Endothelial cell of umbilical vein (primary cell): ENCODE measurements at regions not wholly inside any gene's neighbourhood (a gene's known extent, or its start where the extent isn't known, plus 50 kb on each side); places are given as distances from the start of the nearest gene placed in this dataset.

Experiments
- BruUV-seq: library from RNA; stranded (reverse); fragments of 400-500 nt; replicated peaks from 2 replicates; lab custom pipeline; 2021; lab: Mats Ljungman, UMichigan
- CTCF ChIA-PET: fragments of 300-600, 350-600 bp; sonication (Branson Sonifier 250); formaldehyde crosslinking; loops from one replicate; lab custom pipeline; 2021; ENCODE audit warnings: antibody characterized with exemption, inconsistent platforms; lab: Charles Lee
- POLR2A ChIA-PET: fragments of 300-600, 350-600 bp; sonication (Branson Sonifier 250); formaldehyde crosslinking; loops from one replicate; lab custom pipeline; 2021; ENCODE audit warnings: antibody characterized with exemption, inconsistent platforms; lab: Charles Lee
- DNase-seq: peaks from one replicate; pipeline ENCODE4 v3.0.0-alpha.2; 2011; ENCODE audit warnings: low read depth, low spot score
- FAIRE-seq: peaks from 2 replicates; lab custom pipeline; 2011; peaks lifted over from hg19 to GRCh38; lab: Jason Lieb, UNC
- H2AFZ ChIP-seq: 2 replicates; pipeline ENCODE4 v1.6.0; 2012; ENCODE audit warnings: low read depth, low read length, control low read depth, inconsistent platforms
- H3K27ac ChIP-seq: 2 replicates; pipeline ENCODE4 v1.5.1; 2011; ENCODE audit warnings: low read depth, mild to moderate bottlenecking, control low read depth, low read length, moderate library complexity; ENCODE audit not compliant: insufficient read depth
- H3K27me3 ChIP-seq, 2 experiments: 2 replicates each; pipeline versions ENCODE4 v1.6.0 to v1.6.1; 2011; ENCODE audit warnings: low read length in 2 of 2, mixed read lengths in 1 of 2; ENCODE audit not compliant: control insufficient read depth in 2 of 2, insufficient read depth in 2 of 2
- H3K36me3 ChIP-seq, 2 experiments: 2 replicates in 1 of 2; 3 replicates in 1 of 2; pipeline ENCODE4 v1.5.1; 2011; ENCODE audit warnings: low read length in 2 of 2, mild to moderate bottlenecking in 1 of 2, moderate library complexity in 1 of 2; ENCODE audit not compliant: control insufficient read depth in 2 of 2, insufficient read depth in 2 of 2; ENCODE audit errors: extremely low read depth in 1 of 2
- H3K4me1 ChIP-seq: 3 replicates; pipeline ENCODE4 v1.5.1; 2011; ENCODE audit warnings: mild to moderate bottlenecking, low read length; ENCODE audit not compliant: control insufficient read depth, insufficient read depth; ENCODE audit errors: extremely low read depth
- H3K4me2 ChIP-seq: 2 replicates; pipeline ENCODE4 v1.6.1; 2011; ENCODE audit warnings: low read length, control low read depth, mixed read lengths; ENCODE audit not compliant: insufficient read depth
- H3K4me3 ChIP-seq, 3 experiments: fragments of 200-600 bp in 1 of 3; sonication (generic), shearing (Covaris generic) in 1 of 3; replicated peaks in 1 of 3; 2 replicates each; pipeline ENCODE4 v1.5.1; 2011 to 2016; ENCODE audit warnings: control low read depth in 3 of 3, low read length in 3 of 3, mild to moderate bottlenecking in 2 of 3, inconsistent platforms in 1 of 3, low read depth in 1 of 3, moderate library complexity in 1 of 3; ENCODE audit not compliant: insufficient read depth in 1 of 3
- H3K79me2 ChIP-seq: 2 replicates; pipeline ENCODE4 v1.6.0; 2012; ENCODE audit warnings: low read length, inconsistent platforms; ENCODE audit not compliant: control insufficient read depth, insufficient read depth
- H3K9ac ChIP-seq: replicated peaks from 2 replicates; pipeline ENCODE3; 2011; ENCODE audit warnings: low read length, control low read depth; ENCODE audit not compliant: insufficient read depth; ENCODE audit errors: extremely low read depth
- H3K9me1 ChIP-seq: replicated peaks from 3 replicates; pipeline ENCODE4 v1.6.0; 2011; ENCODE audit warnings: mild to moderate bottlenecking, low read length; ENCODE audit not compliant: control insufficient read depth, insufficient read depth; ENCODE audit errors: extremely low read depth
- H3K9me3 ChIP-seq: replicated peaks from 2 replicates; pipeline ENCODE4 v1.5.1; 2012; ENCODE audit warnings: low read length, inconsistent platforms; ENCODE audit not compliant: control insufficient read depth, insufficient read depth
- H4K20me1 ChIP-seq: replicated peaks from 2 replicates; pipeline ENCODE3; 2011; ENCODE audit warnings: mild to moderate bottlenecking, low read length; ENCODE audit not compliant: control insufficient read depth, insufficient read depth; ENCODE audit errors: extremely low read depth
- CTCF ChIP-seq, 2 donors: IDR thresholded peaks; 1 replicate in 1 of 2; 2 replicates in 1 of 2; pipeline ENCODE4 v1.5.1; 2011; ENCODE audit warnings: low read length in 2 of 2, mild to moderate bottlenecking in 2 of 2, moderate library complexity in 2 of 2, control low read depth in 1 of 2, inconsistent platforms in 1 of 2, low read depth in 1 of 2; ENCODE audit not compliant: insufficient read depth in 1 of 2; ENCODE audit errors: extremely low read depth in 1 of 2
- EZH2 ChIP-seq: IDR thresholded peaks from 2 replicates; pipeline ENCODE4 v1.6.1; 2012; ENCODE audit warnings: borderline replicate concordance, low read depth, mild to moderate bottlenecking, moderate library complexity, low read length, inconsistent platforms; ENCODE audit not compliant: severe bottlenecking
- FOS ChIP-seq: IDR thresholded peaks from 2 replicates; pipeline ENCODE4 v1.6.1; 2011; ENCODE audit warnings: mild to moderate bottlenecking, low read length, moderate library complexity, borderline replicate concordance; ENCODE audit not compliant: insufficient read depth
- GATA2 ChIP-seq: IDR thresholded peaks from 2 replicates; pipeline ENCODE4 v1.7.0; 2011; ENCODE audit warnings: low read depth, mild to moderate bottlenecking, moderate library complexity, mixed read lengths, low read length; ENCODE audit not compliant: insufficient read length, insufficient read depth
- JUN ChIP-seq: IDR thresholded peaks from 2 replicates; pipeline ENCODE4 v1.6.1; 2011; ENCODE audit warnings: borderline replicate concordance, low read depth; ENCODE audit not compliant: insufficient read length, insufficient read depth
- MAX ChIP-seq: IDR thresholded peaks from 2 replicates; pipeline ENCODE4 v1.6.1; 2011; ENCODE audit not compliant: insufficient read depth, insufficient read length
- MYC ChIP-seq: IDR thresholded peaks from one replicate; pipeline ENCODE4 v1.6.1; 2011; ENCODE audit warnings: mild to moderate bottlenecking, low read depth, low read length
- POLR2A ChIP-seq: IDR thresholded peaks from 2 replicates; pipeline ENCODE4 v1.6.1; 2012; ENCODE audit warnings: low read depth, mild to moderate bottlenecking, control low read depth, low read length
- POLR2AphosphoS5 ChIP-seq: IDR thresholded peaks from 2 replicates; pipeline ENCODE4 v1.6.1; 2012; ENCODE audit warnings: low read depth, mild to moderate bottlenecking, control low read depth, low read length, moderate library complexity; ENCODE audit not compliant: insufficient read depth
- dilution Hi-C: fragments of 300-500 bp; cut with MboI; formaldehyde crosslinking; loops from one replicate; pipeline ENCODE4 v1.15.0; 2019; ENCODE audit warnings: low sequenced_read_pairs; ENCODE audit not compliant: extremely low pct_ligation_motif_present
- intact Hi-C: fragments of 100-400 bp; cut with micrococcal nuclease; formaldehyde crosslinking; loops from one replicate; pipeline ENCODE4 v1.10.0; 2022

DNA sequence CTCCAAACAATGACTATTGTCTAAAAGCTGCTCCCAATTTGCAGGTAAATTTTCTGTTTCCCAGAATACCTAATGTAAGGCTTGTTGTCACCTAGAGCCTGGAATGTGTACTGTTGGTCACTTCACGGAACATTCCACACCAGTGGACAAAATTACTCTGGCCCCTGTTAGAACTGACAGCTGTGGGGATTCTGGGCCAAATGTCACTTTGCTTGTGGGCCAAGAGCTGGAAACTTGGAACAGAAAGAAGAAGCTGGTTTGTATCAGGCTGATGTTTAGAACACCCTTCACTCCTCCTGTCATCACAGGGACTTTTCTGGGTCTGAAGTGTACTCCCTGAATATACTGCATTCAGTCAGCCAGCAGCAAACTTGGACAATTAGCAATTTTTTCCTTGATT lies 495.6 kb upstream of the SYT4 start:
- no peak overlapping the region for H3K9ac ChIP-seq
- H4K20me1 ChIP-seq: no peaks in the 10 kb centered on the region
- FAIRE-seq: no peak
- ChIA-PET POLR2A (no interaction called here), CTCF (no interaction called here)
- H3K27me3 ChIP-seq: no peaks in the 10 kb centered on the region
- H3K27ac ChIP-seq: no peak overlapping the region
- no peak overlapping the region for H2AFZ ChIP-seq
- no peaks in the 10 kb centered on the region for H3K9me3 ChIP-seq
- no peak overlapping the region for H3K4me2 ChIP-seq
- dilution Hi-C loops: no loop called here
- BruUV-seq: no TSS peak
- TF ChIP-seq MYC (no peak), POLR2A (no peak), EZH2 (no peak), GATA2 (no peak), FOS (no peak), JUN (no peak), CTCF (IDR thresholded peaks at IDR 0.05; ENCODE audit: extremely low read depth in 1 of 2, insufficient read depth in 1 of 2, low read depth in 1 of 2, low read length in 2 of 2) (no peak), MAX (no peak), POLR2AphosphoS5 (no peak)
- no peaks in the 10 kb centered on the region for H3K9me1 ChIP-seq
- intact Hi-C loops: no loop called here
- no peaks in the 10 kb centered on the region for H3K4me1 ChIP-seq
- H3K36me3 ChIP-seq: no peaks in the 10 kb centered on the region
- H3K4me3 ChIP-seq: no peak overlapping the region
- no peaks in the 10 kb centered on the region for H3K79me2 ChIP-seq
- DNase-seq: no peak
